ENCODE measurements at regions not wholly inside any gene's neighbourhood (a gene's known extent, or its start where the extent isn't known, plus 50 kb on each side); places are given as distances from the start of the nearest gene placed in this dataset.

DNA sequence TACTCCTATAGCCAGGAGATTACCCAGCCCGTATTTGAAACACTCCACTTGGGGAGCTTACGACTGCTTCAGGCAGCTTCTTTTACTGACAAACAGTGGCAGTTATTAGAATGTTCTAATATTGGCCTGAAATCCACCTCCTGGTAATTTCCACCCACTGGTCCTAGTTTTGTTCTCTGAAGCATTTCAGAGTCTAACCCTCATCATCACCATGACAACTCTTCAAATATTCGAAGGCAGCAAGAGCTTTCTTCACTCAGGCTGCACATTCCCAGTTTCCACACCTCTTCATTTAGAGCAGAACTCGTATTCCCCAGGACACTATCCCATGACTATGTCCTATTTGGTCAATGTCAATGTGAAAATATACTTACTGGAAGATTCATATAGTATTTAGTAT lies 325.6 kb downstream of the UBE3D start:
- TF ChIP-seq, protein P1, sequence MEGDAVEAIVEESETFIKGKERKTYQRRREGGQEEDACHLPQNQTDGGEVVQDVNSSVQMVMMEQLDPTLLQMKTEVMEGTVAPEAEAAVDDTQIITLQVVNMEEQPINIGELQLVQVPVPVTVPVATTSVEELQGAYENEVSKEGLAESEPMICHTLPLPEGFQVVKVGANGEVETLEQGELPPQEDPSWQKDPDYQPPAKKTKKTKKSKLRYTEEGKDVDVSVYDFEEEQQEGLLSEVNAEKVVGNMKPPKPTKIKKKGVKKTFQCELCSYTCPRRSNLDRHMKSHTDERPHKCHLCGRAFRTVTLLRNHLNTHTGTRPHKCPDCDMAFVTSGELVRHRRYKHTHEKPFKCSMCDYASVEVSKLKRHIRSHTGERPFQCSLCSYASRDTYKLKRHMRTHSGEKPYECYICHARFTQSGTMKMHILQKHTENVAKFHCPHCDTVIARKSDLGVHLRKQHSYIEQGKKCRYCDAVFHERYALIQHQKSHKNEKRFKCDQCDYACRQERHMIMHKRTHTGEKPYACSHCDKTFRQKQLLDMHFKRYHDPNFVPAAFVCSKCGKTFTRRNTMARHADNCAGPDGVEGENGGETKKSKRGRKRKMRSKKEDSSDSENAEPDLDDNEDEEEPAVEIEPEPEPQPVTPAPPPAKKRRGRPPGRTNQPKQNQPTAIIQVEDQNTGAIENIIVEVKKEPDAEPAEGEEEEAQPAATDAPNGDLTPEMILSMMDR (conservative IDR thresholded peaks at IDR 0.05; ENCODE audit: low read length), result no peak
- TF ChIP-seq EZH2phosphoT487 (IDR thresholded peaks at IDR 0.05; ENCODE audit: borderline replicate concordance, low read depth, low read length), result no peak
